ENCODE measurements at regions not wholly inside any gene's neighbourhood (a gene's known extent, or its start where the extent isn't known, plus 50 kb on each side); places are given as distances from the start of the nearest gene placed in this dataset.
A peak's percentile ranks its signal among the peaks of the same experiment; 100 is the strongest.
"Not testable (repeated sequence)": the region's sequence is repeated elsewhere in the genome, so short reads cannot be mapped to it uniquely, and the experiment has no call there.

GRCh38 chr14:105744213-105744787, 217.9 kb downstream of the TMEM121 start:
- not testable (repeated sequence) for H3K4me1 Mint-ChIP-seq, H3K9me3 Mint-ChIP-seq, H3K4me3 Mint-ChIP-seq, H3K27me3 Mint-ChIP-seq, H3K27ac Mint-ChIP-seq, H3K36me3 Mint-ChIP-seq

DNA sequence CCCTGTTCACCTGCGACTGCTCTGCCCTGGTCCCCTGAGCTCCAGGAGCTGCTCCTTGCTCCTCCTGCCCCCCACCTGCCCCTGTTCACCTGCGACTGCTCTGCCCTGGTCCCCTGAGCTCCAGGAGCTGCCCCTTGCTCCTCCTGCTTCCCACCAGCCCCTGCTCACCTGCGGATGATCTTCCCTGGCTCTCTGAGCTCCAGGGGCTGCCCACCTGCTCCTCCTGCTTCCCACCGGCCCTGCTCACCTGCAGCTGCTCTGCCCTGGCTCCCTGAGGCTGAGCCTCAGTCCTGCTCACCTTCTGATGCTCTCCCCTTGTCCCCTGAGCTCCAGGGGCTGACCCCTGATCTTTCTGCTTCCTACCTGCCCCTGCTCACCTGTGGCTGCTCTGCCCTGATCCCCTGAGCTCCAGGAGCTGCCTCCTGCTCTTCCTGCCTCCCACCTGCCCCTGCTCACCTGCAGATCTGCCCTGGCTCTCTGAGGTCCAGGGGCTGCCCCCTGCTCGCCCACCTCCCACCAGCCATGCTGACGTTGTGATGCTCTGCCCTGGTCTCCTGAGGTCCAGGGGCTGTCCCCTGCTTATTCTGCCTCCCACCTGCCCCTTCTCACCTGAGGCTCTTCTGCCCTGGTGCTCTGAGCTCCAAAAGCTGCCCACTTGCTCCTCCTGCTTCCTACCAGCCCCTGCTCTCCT, 219.2 kb downstream of the TMEM121 start:
- Mint-ChIP-seq H3K4me1 (no peaks in the 10 kb centered on the region), H3K9me3 (no peaks in the 10 kb centered on the region), H3K27ac (no peak overlapping the region), H3K27me3 (no peaks in the 10 kb centered on the region), H3K36me3 (no peaks in the 10 kb centered on the region), H3K4me3 (no peak overlapping the region)

DNA sequence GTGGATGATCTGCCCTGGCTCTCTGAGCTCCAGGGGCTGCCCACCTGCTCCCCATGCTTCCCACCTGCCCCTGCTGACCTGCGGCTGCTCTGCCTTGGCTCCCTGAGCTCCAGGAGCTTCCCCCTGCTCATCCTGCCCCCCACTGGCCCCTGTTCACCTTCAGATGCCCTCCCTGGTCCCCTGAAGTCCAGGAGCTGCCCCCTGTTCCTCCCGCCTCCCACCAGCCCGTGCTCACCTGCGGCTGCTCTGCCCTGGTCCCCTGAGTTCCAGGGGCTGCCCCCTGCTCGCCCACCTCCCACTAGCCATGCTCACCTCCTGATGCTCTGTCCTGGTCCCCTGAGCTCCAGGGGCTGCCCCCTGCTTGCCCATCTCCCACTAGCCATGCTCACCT, 219.7 kb downstream of the TMEM121 start:
- Mint-ChIP-seq H3K4me1 (no peaks in the 10 kb centered on the region), H3K27me3 (no peaks in the 10 kb centered on the region), H3K9me3 (no peaks in the 10 kb centered on the region), H3K36me3 (no peaks in the 10 kb centered on the region), H3K27ac (no peak overlapping the region), H3K4me3 (no peak overlapping the region)

DNA sequence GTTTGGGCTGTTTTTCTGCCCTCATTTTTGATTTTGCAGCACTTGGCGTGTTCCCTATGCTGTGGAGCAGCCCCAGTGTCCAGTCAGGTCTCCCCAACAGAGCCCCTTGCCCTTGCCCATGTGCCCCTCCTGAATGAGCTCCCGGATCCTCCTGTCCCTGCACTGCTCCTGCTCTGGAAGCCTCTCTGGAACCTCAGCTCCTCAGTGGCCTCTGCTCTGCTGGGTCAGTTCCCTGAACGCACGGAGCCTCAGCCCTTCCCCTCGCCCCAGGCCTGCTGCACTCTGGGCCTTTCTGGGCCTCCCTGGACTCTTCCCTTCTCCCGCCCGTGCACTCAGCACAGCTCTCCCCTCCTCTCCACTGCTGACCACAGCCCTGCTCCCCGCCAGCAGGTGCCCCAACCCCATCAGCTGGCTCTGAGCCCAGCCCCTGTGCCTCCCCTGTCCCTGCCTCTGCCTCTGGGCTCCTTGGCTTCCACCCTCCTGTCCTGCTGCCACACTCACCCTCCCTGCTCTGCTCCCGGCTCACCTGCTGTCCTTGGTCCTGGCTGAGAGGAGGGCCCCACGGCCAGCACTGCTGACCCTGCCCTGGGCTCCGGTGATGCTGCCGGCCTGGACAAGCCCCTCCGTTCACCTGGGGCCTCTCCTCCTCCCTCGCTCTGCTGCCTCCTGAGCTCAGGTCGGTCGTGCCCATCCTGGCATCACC, 220.6 kb downstream of the TMEM121 start:
- not testable (repeated sequence) for H3K4me3 Mint-ChIP-seq, H3K9me3 Mint-ChIP-seq, H3K4me1 Mint-ChIP-seq, H3K27ac Mint-ChIP-seq, H3K36me3 Mint-ChIP-seq, H3K27me3 Mint-ChIP-seq

DNA sequence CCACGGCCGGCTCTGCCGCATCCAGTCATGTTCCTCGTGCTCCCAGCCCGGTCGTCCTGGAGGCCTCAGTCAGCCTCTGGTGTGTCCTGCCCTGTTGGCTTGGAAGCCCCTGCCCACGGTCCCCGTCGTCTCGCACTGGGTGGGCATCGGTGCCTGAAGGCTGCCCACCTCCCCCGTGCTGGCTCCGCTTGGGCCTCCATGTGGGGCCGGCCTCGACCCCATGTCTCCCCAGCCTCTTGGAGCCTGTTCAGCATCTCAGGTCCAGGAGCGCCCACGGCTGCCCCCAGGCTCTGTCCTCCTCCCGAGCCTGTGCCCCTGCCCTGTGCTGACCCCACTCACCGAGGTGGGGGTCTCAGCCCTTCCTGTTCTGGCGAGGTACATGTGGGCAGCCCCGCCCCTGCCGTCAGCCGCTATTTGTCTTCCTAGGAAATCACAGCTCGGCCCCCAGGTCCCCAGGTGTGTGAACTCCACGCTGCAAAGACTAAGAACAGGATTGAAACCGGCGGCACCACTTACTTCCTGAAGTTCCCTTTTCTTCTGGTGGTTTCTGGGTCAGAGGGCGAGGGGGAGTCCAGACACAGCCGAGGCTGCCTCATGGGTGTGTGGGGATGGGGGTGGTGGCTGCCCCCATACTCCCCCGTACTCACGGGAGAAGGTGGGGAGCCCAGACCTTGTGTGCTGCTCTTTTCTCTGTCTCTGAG, 221.3 kb downstream of the TMEM121 start:
- not testable (repeated sequence) for H3K9me3 Mint-ChIP-seq, H3K27me3 Mint-ChIP-seq, H3K4me1 Mint-ChIP-seq, H3K4me3 Mint-ChIP-seq, H3K36me3 Mint-ChIP-seq
- H3K27ac Mint-ChIP-seq: peak overlapping the region; percentile 17

- Mint-ChIP-seq H3K36me3 (no peaks in the 10 kb centered on the region), H3K4me1 (no peaks in the 10 kb centered on the region), H3K4me3 (no peak overlapping the region), H3K27ac (no peak overlapping the region), H3K9me3 (no peaks in the 10 kb centered on the region), H3K27me3 (no peaks in the 10 kb centered on the region)
These were observed 221.8 kb downstream of the TMEM121 start for GRCh38 chr14:105748204-105748578.

- H3K4me3 Mint-ChIP-seq, H3K36me3 Mint-ChIP-seq, H3K27ac Mint-ChIP-seq, H3K9me3 Mint-ChIP-seq, H3K4me1 Mint-ChIP-seq, H3K27me3 Mint-ChIP-seq: not testable (repeated sequence)
These were observed 222.3 kb downstream of the TMEM121 start for GRCh38 chr14:105748710-105749109.

- not testable (repeated sequence) for H3K27me3 Mint-ChIP-seq, H3K9me3 Mint-ChIP-seq, H3K4me1 Mint-ChIP-seq, H3K27ac Mint-ChIP-seq, H3K36me3 Mint-ChIP-seq, H3K4me3 Mint-ChIP-seq
These were observed 223.6 kb downstream of the TMEM121 start for GRCh38 chr14:105749870-105750541.

GRCh38 chr14:105751291-105751751, 224.9 kb downstream of the TMEM121 start:
- H3K4me1 Mint-ChIP-seq, H3K4me3 Mint-ChIP-seq, H3K27ac Mint-ChIP-seq, H3K27me3 Mint-ChIP-seq, H3K9me3 Mint-ChIP-seq, H3K36me3 Mint-ChIP-seq: not testable (repeated sequence)

GRCh38 chr14:105752420-105752819, 226.0 kb downstream of the TMEM121 start:
- H3K36me3 Mint-ChIP-seq, H3K4me1 Mint-ChIP-seq, H3K27ac Mint-ChIP-seq, H3K9me3 Mint-ChIP-seq, H3K27me3 Mint-ChIP-seq, H3K4me3 Mint-ChIP-seq: not testable (repeated sequence)

DNA sequence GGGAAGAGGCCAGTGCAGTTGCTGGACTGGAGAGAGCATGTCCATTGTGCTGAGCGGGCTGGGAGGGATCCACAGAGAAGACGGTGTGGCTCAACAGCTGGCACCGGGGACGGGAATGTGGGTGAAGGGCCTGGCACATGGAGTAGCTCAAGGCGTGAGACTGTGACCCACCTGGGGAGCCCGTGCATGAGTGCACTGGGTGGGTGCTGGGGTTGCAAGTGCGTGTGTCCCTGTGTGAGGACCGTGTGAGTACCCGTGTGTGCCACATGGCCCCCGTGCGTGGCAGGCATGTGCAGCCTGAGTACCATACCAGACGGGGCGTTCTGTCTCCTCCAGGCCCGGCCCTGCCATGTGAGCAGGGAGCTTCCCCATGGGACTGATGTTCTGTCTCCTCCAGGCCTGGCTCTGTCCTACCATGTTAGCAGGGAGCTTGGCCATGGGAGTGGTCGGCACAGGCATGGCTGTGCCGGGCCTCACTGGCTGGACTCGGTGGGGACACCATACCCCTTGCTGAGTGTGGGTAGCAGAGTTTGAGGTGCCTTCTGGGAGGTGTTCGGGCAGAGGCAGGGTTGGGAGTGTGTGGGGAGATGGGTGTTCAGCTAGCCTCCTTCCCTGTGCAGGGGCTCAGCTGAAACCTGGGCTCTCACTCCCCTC, 234.4 kb downstream of the TMEM121 start:
- Mint-ChIP-seq H3K4me3 (no peak overlapping the region), H3K27ac (no peak overlapping the region), H3K4me1 (no peaks in the 10 kb centered on the region)

GRCh38 chr14:105761345-105761740, 235.0 kb downstream of the TMEM121 start:
- H3K4me3 Mint-ChIP-seq, H3K27me3 Mint-ChIP-seq, H3K36me3 Mint-ChIP-seq, H3K4me1 Mint-ChIP-seq, H3K27ac Mint-ChIP-seq, H3K9me3 Mint-ChIP-seq: not testable (repeated sequence)

More for the DNA sequence above, 234.4 kb downstream of the TMEM121 start:
- no peaks in the 10 kb centered on the region for H3K27me3 Mint-ChIP-seq
- H3K9me3 Mint-ChIP-seq: peaks cover 5% of the 10 kb centered on the region
- H3K36me3 Mint-ChIP-seq: no peaks in the 10 kb centered on the region

GRCh38 chr14:105761842-105762241, 235.5 kb downstream of the TMEM121 start:
- Mint-ChIP-seq H3K27ac (no peak overlapping the region), H3K9me3 (peaks cover 5% of the 10 kb centered on the region), H3K36me3 (no peaks in the 10 kb centered on the region), H3K27me3 (no peaks in the 10 kb centered on the region), H3K4me3 (no peak overlapping the region), H3K4me1 (no peaks in the 10 kb centered on the region)

GRCh38 chr14:105762262-105762661, 235.9 kb downstream of the TMEM121 start:
- H3K4me1 Mint-ChIP-seq, H3K36me3 Mint-ChIP-seq, H3K27me3 Mint-ChIP-seq, H3K9me3 Mint-ChIP-seq, H3K4me3 Mint-ChIP-seq, H3K27ac Mint-ChIP-seq: not testable (repeated sequence)

GRCh38 chr14:105764254-105764901, 238.0 kb downstream of the TMEM121 start:
- not testable (repeated sequence) for H3K36me3 Mint-ChIP-seq, H3K4me1 Mint-ChIP-seq, H3K27me3 Mint-ChIP-seq, H3K9me3 Mint-ChIP-seq, H3K4me3 Mint-ChIP-seq, H3K27ac Mint-ChIP-seq

All from activated naive CD4-positive, alpha-beta T cell treated with anti-CD3 and anti-CD28 coated beads, Interleukin-2, amount 50 U/mL, for 24 hours (primary cell).